Hindlimb muscle (tissue), 1 donor: ENCODE measurements at regions not wholly inside any gene's neighbourhood (a gene's known extent, or its start where the extent isn't known, plus 50 kb on each side); places are given as distances from the start of the nearest gene placed in this dataset.
"Not testable (repeated sequence)": the region's sequence is repeated elsewhere in the genome, so short reads cannot be mapped to it uniquely, and the experiment has no call there.

Experiments used
- DNase-seq: peaks from one replicate; pipeline ENCODE4 v3.0.0-alpha.2; 2013

- DNase-seq = no peak
Observed at GRCh38 chr4:123676890-123677229, 280.3 kb downstream of the SPRY1 start.

- DNase-seq = no peak
Observed at GRCh38 chr4:123682931-123683330, 286.3 kb downstream of the SPRY1 start.

- not testable (repeated sequence) for DNase-seq
Observed at GRCh38 chr4:123684937-123685336, 288.3 kb downstream of the SPRY1 start.

- not testable (repeated sequence) for DNase-seq
Observed at GRCh38 chr4:123695531-123695930, 298.9 kb downstream of the SPRY1 start.

- DNase-seq = no peak
Observed at GRCh38 chr4:123696687-123697086, 300.1 kb downstream of the SPRY1 start.

GRCh38 chr4:123698556-123698955 is 302.0 kb downstream of the SPRY1 start:
- no peak for DNase-seq

- peak; percentile 42 for DNase-seq
Observed at GRCh38 chr4:123699880-123700771, 303.5 kb downstream of the SPRY1 start.

GRCh38 chr4:123701131-123701575 is 304.6 kb downstream of the SPRY1 start:
- no peak for DNase-seq

GRCh38 chr4:123705419-123705818 is 308.8 kb downstream of the SPRY1 start:
- DNase-seq = no peak

- DNase-seq = no peak
Observed at GRCh38 chr4:123706973-123707372, 310.4 kb downstream of the SPRY1 start.

GRCh38 chr4:123708902-123709301 is 312.3 kb downstream of the SPRY1 start:
- no peak for DNase-seq

- DNase-seq = no peak
Observed at GRCh38 chr4:123709336-123709735, 312.7 kb downstream of the SPRY1 start.

GRCh38 chr4:123731035-123731434 is 334.4 kb downstream of the SPRY1 start:
- no peak for DNase-seq

GRCh38 chr4:123737156-123737555 is 340.6 kb downstream of the SPRY1 start:
- no peak for DNase-seq

GRCh38 chr4:123739806-123740205 is 343.2 kb downstream of the SPRY1 start:
- DNase-seq = no peak

- no peak for DNase-seq
Observed at GRCh38 chr4:123740236-123740635, 343.6 kb downstream of the SPRY1 start.

- no peak for DNase-seq
Observed at GRCh38 chr4:123741906-123742305, 345.3 kb downstream of the SPRY1 start.

- DNase-seq = no peak
Observed at GRCh38 chr4:123743848-123744247, 347.3 kb downstream of the SPRY1 start.

GRCh38 chr4:123744664-123745290 is 348.2 kb downstream of the SPRY1 start:
- no peak for DNase-seq

GRCh38 chr4:123747016-123747415 is 350.4 kb downstream of the SPRY1 start:
- DNase-seq = no peak

GRCh38 chr4:123748806-123749205 is 352.2 kb downstream of the SPRY1 start:
- DNase-seq = no peak

- no peak for DNase-seq
Observed at GRCh38 chr4:123749383-123749782, 352.8 kb downstream of the SPRY1 start.

GRCh38 chr4:123750044-123750443 is 353.4 kb downstream of the SPRY1 start:
- DNase-seq = no peak

GRCh38 chr4:123755655-123756054 is 359.1 kb downstream of the SPRY1 start:
- DNase-seq = no peak
